NCI-H1417 (cell line): ENCODE measurements at regions not wholly inside any gene's neighbourhood (a gene's known extent, or its start where the extent isn't known, plus 50 kb on each side); places are given as distances from the start of the nearest gene placed in this dataset.
"Not testable (repeated sequence)": the region's sequence is repeated elsewhere in the genome, so short reads cannot be mapped to it uniquely, and the experiment has no call there.

Experiments used
- DNase-seq, 3 experiments: peaks; one replicate each; lab custom pipeline; 2025; lab: John Stamatoyannopoulos, UW

DNA sequence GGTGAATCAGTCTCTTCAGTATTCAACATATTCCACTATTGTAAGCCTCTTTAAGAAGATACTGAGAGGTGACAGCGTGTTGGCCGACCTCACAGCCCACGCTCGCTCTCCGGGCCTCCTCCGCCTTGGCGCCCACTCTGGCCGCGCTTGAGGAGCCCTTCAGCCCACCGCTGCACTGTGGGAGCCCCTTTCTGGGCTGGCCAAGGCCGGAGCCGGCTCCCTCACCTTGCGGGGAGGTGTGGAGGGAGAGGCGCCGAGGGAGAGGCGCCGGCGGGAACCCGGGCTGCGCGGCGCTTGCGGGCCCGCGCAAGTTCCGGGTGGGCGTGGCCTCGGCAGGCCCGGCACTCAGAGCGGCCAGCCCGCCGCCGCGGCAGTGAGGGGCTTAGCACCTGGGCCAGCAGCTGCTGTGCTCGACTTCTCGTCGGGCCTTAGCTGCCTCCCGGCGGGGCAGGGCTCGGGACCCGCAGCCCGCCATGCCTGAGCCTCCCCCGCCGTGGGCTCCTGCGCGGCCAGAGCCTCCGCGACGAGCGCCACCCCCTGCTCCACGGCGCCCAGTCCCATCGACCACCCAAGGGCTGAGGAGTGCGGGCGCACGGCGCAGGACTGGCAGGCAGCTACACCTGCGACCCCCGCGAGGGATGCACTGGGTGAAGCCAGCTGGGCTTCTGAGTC, 306.4 kb downstream of the SEMA3D start:
- DNase-seq, result not testable (repeated sequence)

- DNase-seq, result no peak
These were observed 307.1 kb downstream of the SEMA3D start for GRCh38 chr7:84879570-84880325.

DNA sequence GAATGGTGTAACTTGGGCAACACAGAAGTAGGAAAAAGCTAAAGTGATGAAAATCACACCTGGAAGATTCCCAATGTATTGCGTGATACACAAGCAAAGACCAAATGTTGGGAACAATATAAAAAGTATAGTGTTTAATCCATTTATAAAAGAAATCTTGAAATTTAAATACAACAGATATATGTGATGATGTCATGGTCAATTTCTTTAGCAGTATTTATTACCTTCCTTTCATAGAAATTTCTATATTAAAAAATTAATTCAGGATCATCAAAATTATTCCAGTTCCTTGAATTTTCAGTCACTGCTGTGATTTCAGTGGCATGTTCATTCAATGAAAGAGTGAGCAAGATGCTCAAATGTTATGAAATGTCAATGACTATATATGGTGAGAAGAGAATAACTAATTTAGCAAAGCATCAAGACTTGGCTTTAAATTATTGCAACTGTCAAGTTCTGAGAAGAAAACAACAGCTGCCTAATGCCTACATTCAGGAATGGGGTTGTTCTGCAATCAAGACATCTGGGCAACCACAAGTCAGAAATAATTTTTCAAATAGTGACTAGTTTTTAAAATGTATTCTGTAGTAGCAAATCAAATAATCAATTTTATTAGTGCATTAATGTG, 308.8 kb downstream of the SEMA3D start:
- no peak for DNase-seq

DNA sequence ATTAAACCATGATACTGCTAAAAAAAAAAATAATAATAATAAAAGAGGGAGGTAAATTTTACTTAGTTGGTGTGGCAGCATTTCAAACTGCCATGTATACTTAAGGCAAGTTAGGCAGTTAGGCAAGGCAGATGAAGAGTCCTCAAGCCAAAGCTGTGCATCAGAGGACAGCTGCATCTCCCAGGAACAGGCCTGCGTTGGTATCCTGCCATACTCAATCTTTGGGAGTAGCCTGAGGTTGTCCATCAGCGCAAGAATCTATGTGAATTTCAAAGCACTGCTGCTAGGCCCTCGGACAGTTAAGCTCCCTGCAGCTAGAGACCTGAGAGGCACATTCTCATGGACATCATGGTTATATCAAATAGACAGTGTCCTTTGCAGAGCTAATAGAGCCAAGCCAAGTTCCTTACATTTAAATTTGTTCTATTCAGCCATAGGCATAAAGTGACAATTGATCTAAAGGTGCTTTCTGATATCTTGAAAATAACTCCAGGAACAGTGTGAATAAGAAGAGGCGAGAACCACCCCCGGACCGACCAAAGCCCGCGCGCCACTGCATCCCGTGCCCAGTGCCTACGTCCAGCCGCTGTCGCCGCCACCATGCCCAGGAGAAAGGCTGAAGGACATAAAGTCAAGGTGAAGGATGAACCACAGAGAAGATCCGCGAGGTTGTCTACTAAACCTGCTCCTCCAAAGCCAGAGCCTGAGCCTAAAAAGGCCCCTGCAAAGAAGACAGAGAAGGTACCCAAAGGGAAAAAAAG, 310.6 kb downstream of the SEMA3D start:
- DNase-seq, result no peak

- no peak for DNase-seq
These were observed 321.3 kb downstream of the SEMA3D start for GRCh38 chr7:84865560-84865959.

DNA sequence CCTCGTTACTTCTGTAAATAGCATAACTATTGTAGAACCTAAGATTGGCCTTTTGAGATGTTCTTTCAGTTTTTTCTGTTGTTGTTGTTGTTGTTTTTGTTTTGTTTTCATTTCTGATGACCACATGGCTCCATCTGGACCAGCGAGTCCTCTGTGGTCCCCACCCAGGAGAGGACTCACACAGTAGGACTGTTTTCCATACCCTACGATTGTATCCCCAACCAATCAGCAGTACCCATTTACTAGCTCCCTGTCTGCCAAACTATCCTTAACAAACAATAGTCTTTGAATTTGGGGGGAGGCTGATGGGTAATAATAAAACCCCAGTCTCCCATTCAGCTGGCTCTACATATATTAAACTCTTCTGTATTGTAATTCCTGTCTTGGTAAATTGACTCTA, 329.5 kb downstream of the SEMA3D start:
- DNase-seq, result no peak

DNA sequence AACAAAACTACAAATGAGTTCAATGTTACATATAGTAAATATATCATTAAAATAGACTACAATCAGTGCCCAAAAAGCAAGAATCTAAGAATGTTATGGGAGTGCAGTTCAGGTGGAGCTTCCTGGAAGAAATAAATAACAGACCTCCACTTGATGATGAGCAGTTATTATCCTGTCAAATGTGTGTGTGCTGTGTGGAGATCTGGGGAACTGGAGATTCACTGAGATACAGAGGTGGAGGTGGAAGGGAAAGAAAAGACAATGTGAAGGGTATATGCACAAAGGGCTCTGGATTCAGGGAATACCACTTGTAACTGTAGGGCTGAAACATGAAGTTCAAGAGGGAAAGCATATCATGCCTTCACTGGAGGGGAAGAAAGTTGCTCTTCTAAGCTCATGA, 331.1 kb downstream of the SEMA3D start:
- DNase-seq, result no peak

DNA sequence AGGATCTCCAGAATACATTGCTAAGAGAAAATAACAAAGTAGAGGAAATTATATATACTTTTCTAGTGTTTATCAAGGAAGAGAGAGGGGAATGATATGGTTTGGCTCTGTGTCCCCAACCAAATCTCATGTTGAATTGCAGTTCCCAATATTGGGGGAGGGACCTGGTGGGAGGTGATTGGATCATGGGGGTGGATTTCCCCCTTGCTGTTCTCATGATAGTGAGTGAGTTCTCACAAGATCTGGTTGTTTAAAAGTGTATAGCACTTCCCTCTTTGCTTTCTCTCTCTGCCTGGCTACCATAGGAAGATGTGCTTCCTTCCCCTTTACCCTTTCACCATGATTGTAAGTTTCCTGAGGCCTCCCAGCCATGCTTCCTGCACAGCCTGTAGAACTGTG, 337.9 kb downstream of the SEMA3D start:
- DNase-seq, result not testable (repeated sequence)

GRCh38 chr7:84848219-84848973, 338.5 kb downstream of the SEMA3D start:
- no peak for DNase-seq

- no peak for DNase-seq
These were observed 339.1 kb downstream of the SEMA3D start for GRCh38 chr7:84847790-84848189.

GRCh38 chr7:84847038-84847437, 339.8 kb downstream of the SEMA3D start:
- DNase-seq, result no peak

- DNase-seq, result no peak
These were observed 340.9 kb downstream of the SEMA3D start for GRCh38 chr7:84845971-84846370.

DNA sequence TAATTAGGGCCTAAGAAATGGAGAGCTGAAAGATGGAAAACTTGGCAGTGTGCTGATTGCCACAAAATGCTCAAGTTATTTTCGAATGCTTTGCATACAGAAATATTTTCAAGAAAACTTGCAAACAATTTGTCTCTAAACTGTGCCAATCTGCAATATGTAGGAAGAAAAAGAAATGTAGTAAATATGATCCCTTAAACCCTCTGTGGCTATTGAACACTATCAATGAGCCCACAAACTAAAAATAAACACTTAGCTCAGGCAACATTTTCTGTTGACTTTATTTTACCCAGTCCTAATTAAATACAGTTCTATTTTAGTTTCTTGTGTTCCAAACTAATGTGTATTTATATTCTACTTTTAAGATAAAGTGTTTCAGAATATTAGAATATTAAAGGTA, 342.1 kb downstream of the SEMA3D start:
- peak in 1 of 3 experiments; percentile 31 for DNase-seq

- no peak for DNase-seq
These were observed 345.0 kb downstream of the SEMA3D start for GRCh38 chr7:84841809-84842208.

DNA sequence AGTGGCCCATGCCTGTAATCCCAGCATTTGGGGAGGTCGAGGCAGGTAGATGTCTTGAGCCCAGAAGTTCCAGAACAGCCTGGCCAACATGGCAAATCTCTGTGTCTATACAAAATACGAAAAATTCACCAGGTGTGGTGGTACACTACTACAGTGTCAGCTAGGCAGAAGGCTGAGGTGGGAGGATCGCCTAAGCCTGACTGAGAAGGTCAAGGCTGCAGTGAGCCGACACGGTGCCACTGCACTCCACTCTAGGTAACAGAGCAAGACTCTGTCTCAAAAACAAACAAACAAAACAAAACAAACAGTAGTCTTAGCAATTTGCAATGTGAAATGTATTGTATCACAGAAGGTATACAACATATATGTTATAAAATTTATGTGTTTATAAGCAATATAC, 348.0 kb downstream of the SEMA3D start:
- DNase-seq, result no peak

DNA sequence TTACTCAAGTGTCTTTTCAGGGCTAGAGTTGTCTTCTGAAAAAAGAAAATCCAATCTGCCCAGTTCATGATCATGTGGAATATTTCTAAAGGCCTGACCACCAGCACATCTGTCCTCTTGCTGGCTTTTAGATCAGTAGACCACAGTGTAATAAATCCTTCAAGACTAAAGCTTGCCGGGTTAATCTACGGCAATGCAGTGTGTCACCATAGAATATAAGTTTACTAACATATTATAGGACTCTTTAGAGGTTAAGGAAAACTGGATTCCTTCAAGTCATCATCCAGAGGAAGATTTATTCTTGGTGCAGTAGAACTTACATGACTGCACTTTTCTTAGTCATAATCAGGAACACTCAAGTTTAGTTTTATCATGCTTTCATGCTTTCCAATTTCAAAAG, 349.5 kb downstream of the SEMA3D start:
- DNase-seq, result no peak

DNA sequence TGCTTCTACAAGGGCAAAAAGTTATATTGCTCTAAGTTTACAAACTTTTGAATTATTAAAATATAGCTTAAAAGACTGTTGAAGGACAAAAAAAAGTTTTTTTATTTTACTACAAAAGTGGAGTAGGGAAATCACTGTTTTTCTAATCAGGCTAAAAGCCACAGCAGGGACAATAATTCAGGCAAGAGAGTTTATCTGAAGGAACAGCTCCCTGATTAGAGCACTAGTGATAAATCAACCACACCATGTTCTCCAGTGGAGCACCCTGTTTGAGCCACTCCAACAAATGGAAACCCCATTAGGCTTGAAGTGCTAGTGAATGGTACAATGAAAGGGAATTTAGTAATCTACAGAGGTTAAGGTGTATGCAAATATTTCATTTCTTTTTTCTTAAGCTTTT, 357.1 kb downstream of the SEMA3D start:
- no peak for DNase-seq

GRCh38 chr7:84824057-84824651, 362.7 kb downstream of the SEMA3D start:
- DNase-seq, result no peak

GRCh38 chr7:84823530-84823929, 363.3 kb downstream of the SEMA3D start:
- no peak for DNase-seq

GRCh38 chr7:84822941-84823510, 363.8 kb downstream of the SEMA3D start:
- DNase-seq, result no peak
